ENCODE measurements at regions not wholly inside any gene's neighbourhood (a gene's known extent, or its start where the extent isn't known, plus 50 kb on each side); places are given as distances from the start of the nearest gene placed in this dataset.

GRCh38 chr7:85469446-85470010 is 282.7 kb upstream of the SEMA3D start:
- intact Hi-C loops (cut with DNase I, micrococcal nuclease), result no loop called here
- POLR2A ChIA-PET, result no interaction called here

GRCh38 chr7:85464042-85464651 is 277.3 kb upstream of the SEMA3D start:
- H3K4me3 Mint-ChIP-seq, result no peak overlapping the region
- Histone ChIP-seq H3K36me3 (ENCODE audit: insufficient read depth, low read length) (no peaks in the 10 kb centered on the region), H3K4me3 (ENCODE audit: low read length) (no peak overlapping the region), H3K27ac (ENCODE audit: low read depth in 1 of 2, low read length in 2 of 2) (no peak overlapping the region), H3K27me3 (ENCODE audit: control insufficient read depth in 1 of 2, insufficient read depth in 2 of 2, low read length in 2 of 2) (no peaks in the 10 kb centered on the region), H3K9me3 (ENCODE audit: control insufficient read depth in 1 of 2, insufficient read depth in 1 of 2, low read length in 2 of 2) (no peaks in the 10 kb centered on the region), H3K4me1 (ENCODE audit: insufficient read depth, low read length) (no peaks in the 10 kb centered on the region)
- DNase-seq, result no peak
- no peaks in the 10 kb centered on the region for H3K36me3 Mint-ChIP-seq (ENCODE audit: low read depth)
- H3K27me3 Mint-ChIP-seq, result no peaks in the 10 kb centered on the region
- ChIA-PET POLR2A (no interaction called here), CTCF (no interaction called here)
- no peaks in the 10 kb centered on the region for H3K9me3 Mint-ChIP-seq
- intact Hi-C loops (cut with DNase I, micrococcal nuclease), result no loop called here
- H3K27ac Mint-ChIP-seq, result no peak overlapping the region
- no peak for TF ChIP-seq CTCF (IDR thresholded peaks at IDR 0.05)
- ATAC-seq (ENCODE audit: poor library complexity), result no peak
- no peaks in the 10 kb centered on the region for H3K4me1 Mint-ChIP-seq (ENCODE audit: low read depth)

More at GRCh38 chr7:85469446-85470010, 282.7 kb upstream of the SEMA3D start:
- Histone ChIP-seq H3K36me3 (ENCODE audit: insufficient read depth, low read length) (no peaks in the 10 kb centered on the region), H3K4me3 (ENCODE audit: low read length) (no peak overlapping the region), H3K9me3 (ENCODE audit: control insufficient read depth in 1 of 2, insufficient read depth in 1 of 2, low read length in 2 of 2) (no peaks in the 10 kb centered on the region), H3K4me1 (ENCODE audit: insufficient read depth, low read length) (no peaks in the 10 kb centered on the region), H3K27me3 (ENCODE audit: control insufficient read depth in 1 of 2, insufficient read depth in 2 of 2, low read length in 2 of 2) (no peaks in the 10 kb centered on the region), H3K27ac (ENCODE audit: low read depth in 1 of 2, low read length in 2 of 2) (no peak overlapping the region)
- CTCF ChIA-PET, result no interaction called here
- Mint-ChIP-seq H3K9me3 (peaks cover 2% of the 10 kb centered on the region), H3K36me3 (ENCODE audit: low read depth) (no peaks in the 10 kb centered on the region), H3K27ac (no peak overlapping the region), H3K27me3 (no peaks in the 10 kb centered on the region), H3K4me1 (ENCODE audit: low read depth) (no peaks in the 10 kb centered on the region), H3K4me3 (no peak overlapping the region)
- ATAC-seq (ENCODE audit: poor library complexity) (no peak), DNase-seq (no peak)
- no peak for TF ChIP-seq CTCF (IDR thresholded peaks at IDR 0.05)

- no peak for DNase-seq
- Mint-ChIP-seq H3K4me3 (no peak overlapping the region), H3K9me3 (no peaks in the 10 kb centered on the region), H3K36me3 (ENCODE audit: low read depth) (no peaks in the 10 kb centered on the region), H3K4me1 (ENCODE audit: low read depth) (no peaks in the 10 kb centered on the region), H3K27me3 (no peaks in the 10 kb centered on the region), H3K27ac (no peak overlapping the region)
- H3K9me3 ChIP-seq (ENCODE audit: control insufficient read depth in 1 of 2, insufficient read depth in 1 of 2, low read length in 2 of 2), result no peaks in the 10 kb centered on the region
- ChIA-PET POLR2A (no interaction called here), CTCF (no interaction called here)
- no peak overlapping the region for H3K4me3 ChIP-seq (ENCODE audit: low read length)
- intact Hi-C loops (cut with DNase I, micrococcal nuclease), result no loop called here
- TF ChIP-seq CTCF (IDR thresholded peaks at IDR 0.05), result no peak
- no peaks in the 10 kb centered on the region for H3K27me3 ChIP-seq (ENCODE audit: control insufficient read depth in 1 of 2, insufficient read depth in 2 of 2, low read length in 2 of 2)
- no peak overlapping the region for H3K27ac ChIP-seq (ENCODE audit: low read depth in 1 of 2, low read length in 2 of 2)
- H3K36me3 ChIP-seq (ENCODE audit: insufficient read depth, low read length), result no peaks in the 10 kb centered on the region
- no peak for ATAC-seq (ENCODE audit: poor library complexity)
- H3K4me1 ChIP-seq (ENCODE audit: insufficient read depth, low read length), result no peaks in the 10 kb centered on the region
These were observed 275.8 kb upstream of the SEMA3D start for GRCh38 chr7:85462671-85463070.

Measured in CD4-positive, alpha-beta T cell (primary cell).